ENCODE measurements at regions not wholly inside any gene's neighbourhood (a gene's known extent, or its start where the extent isn't known, plus 50 kb on each side); places are given as distances from the start of the nearest gene placed in this dataset.

GRCh38 chr15:92305343-92305742 is 88.3 kb upstream of the ST8SIA2 start:
- TF ChIP-seq POLR2A (IDR thresholded peaks at IDR 0.05; ENCODE audit: low read depth, low read length): no peak
- no peak for TF ChIP-seq TAF1 (IDR thresholded peaks at IDR 0.05; ENCODE audit: low read depth, low read length)
- TF ChIP-seq PAX5 (IDR thresholded peaks at IDR 0.05; ENCODE audit: insufficient read depth, low read length, severe bottlenecking): no peak
